ENCODE measurements at regions not wholly inside any gene's neighbourhood (a gene's known extent, or its start where the extent isn't known, plus 50 kb on each side); places are given as distances from the start of the nearest gene placed in this dataset.

GRCh38 chr2:65656160-65656718 is 223.8 kb upstream of the SPRED2 start:
- peaks cover 4% of the 10 kb centered on the region for H3K4me1 Mint-ChIP-seq
- H3K36me3 Mint-ChIP-seq (ENCODE audit: low read depth) = no peaks in the 10 kb centered on the region
- H3K27me3 Mint-ChIP-seq (ENCODE audit: low read depth) = peaks cover 23% of the 10 kb centered on the region
- DNase-seq (ENCODE audit: low read depth, low spot score) = no peak
- H3K9me3 Mint-ChIP-seq = no peaks in the 10 kb centered on the region
- no peak for TF ChIP-seq CTCF (conservative IDR thresholded peaks at IDR 0.05)
- H3K27ac Mint-ChIP-seq (ENCODE audit: unreplicated experiment) = peak overlapping the region; percentile 39
- no peak overlapping the region for H3K4me3 Mint-ChIP-seq

- Mint-ChIP-seq H3K36me3 (ENCODE audit: low read depth) (no peaks in the 10 kb centered on the region), H3K27ac (ENCODE audit: unreplicated experiment) (no peak overlapping the region), H3K4me1 (peaks cover 4% of the 10 kb centered on the region), H3K27me3 (ENCODE audit: low read depth) (peaks cover 18% of the 10 kb centered on the region), H3K9me3 (no peaks in the 10 kb centered on the region), H3K4me3 (no peak overlapping the region)
- TF ChIP-seq CTCF (conservative IDR thresholded peaks at IDR 0.05) = no peak
- DNase-seq (ENCODE audit: low read depth, low spot score) = no peak
Observed at GRCh38 chr2:65655000-65655399, 222.6 kb upstream of the SPRED2 start.

GRCh38 chr2:65654496-65654895 is 222.1 kb upstream of the SPRED2 start:
- DNase-seq (ENCODE audit: low read depth, low spot score) = no peak
- Mint-ChIP-seq H3K9me3 (no peaks in the 10 kb centered on the region), H3K27ac (ENCODE audit: unreplicated experiment) (no peak overlapping the region), H3K27me3 (ENCODE audit: low read depth) (peaks cover 18% of the 10 kb centered on the region), H3K4me3 (no peak overlapping the region), H3K36me3 (ENCODE audit: low read depth) (no peaks in the 10 kb centered on the region), H3K4me1 (peaks cover 4% of the 10 kb centered on the region)
- no peak for TF ChIP-seq CTCF (conservative IDR thresholded peaks at IDR 0.05)

- Mint-ChIP-seq H3K4me3 (no peak overlapping the region), H3K4me1 (peaks cover 4% of the 10 kb centered on the region), H3K9me3 (no peaks in the 10 kb centered on the region), H3K36me3 (ENCODE audit: low read depth) (no peaks in the 10 kb centered on the region), H3K27me3 (ENCODE audit: low read depth) (peaks cover 12% of the 10 kb centered on the region), H3K27ac (ENCODE audit: unreplicated experiment) (no peak overlapping the region)
- DNase-seq (ENCODE audit: low read depth, low spot score) = no peak
- no peak for TF ChIP-seq CTCF (conservative IDR thresholded peaks at IDR 0.05)
Observed at GRCh38 chr2:65652066-65652465, 219.7 kb upstream of the SPRED2 start.

- no peak overlapping the region for H3K4me3 Mint-ChIP-seq
- H3K27me3 Mint-ChIP-seq (ENCODE audit: low read depth) = peaks cover 10% of the 10 kb centered on the region
- no peak for DNase-seq (ENCODE audit: low read depth, low spot score)
- no peaks in the 10 kb centered on the region for H3K36me3 Mint-ChIP-seq (ENCODE audit: low read depth)
- no peak for TF ChIP-seq CTCF (conservative IDR thresholded peaks at IDR 0.05)
- no peak overlapping the region for H3K27ac Mint-ChIP-seq (ENCODE audit: unreplicated experiment)
- no peaks in the 10 kb centered on the region for H3K9me3 Mint-ChIP-seq
- H3K4me1 Mint-ChIP-seq = no peaks in the 10 kb centered on the region
Observed at GRCh38 chr2:65649811-65650589, 217.6 kb upstream of the SPRED2 start.

All from neural crest cell (in vitro differentiated cells).